ENCODE measurements at regions not wholly inside any gene's neighbourhood (a gene's known extent, or its start where the extent isn't known, plus 50 kb on each side); places are given as distances from the start of the nearest gene placed in this dataset.

DNA sequence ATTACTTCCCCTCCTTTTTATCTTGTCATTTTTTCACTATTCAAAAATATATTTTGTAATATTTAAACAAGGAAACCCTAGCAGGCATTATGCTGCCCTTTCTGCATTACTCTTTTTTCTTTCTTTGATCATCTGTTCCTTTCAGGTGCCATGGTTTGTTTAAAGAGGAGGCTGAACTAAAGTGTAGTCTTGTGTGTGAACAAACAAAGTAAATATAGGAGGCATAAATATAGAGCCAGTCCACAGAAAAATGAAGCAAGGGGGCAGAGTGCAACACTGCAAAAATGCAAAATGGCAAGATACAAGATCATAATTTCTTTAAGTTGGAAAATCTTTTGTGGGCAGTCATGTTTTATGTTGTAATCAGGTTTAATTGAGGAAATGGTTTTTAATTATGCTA is 947.3 kb upstream of the COX7C start:
- TF ChIP-seq POLR2A (IDR thresholded peaks at IDR 0.05), result no peak
- no peak for TF ChIP-seq EP300 (IDR thresholded peaks at IDR 0.05)
- TF ChIP-seq, protein P1, sequence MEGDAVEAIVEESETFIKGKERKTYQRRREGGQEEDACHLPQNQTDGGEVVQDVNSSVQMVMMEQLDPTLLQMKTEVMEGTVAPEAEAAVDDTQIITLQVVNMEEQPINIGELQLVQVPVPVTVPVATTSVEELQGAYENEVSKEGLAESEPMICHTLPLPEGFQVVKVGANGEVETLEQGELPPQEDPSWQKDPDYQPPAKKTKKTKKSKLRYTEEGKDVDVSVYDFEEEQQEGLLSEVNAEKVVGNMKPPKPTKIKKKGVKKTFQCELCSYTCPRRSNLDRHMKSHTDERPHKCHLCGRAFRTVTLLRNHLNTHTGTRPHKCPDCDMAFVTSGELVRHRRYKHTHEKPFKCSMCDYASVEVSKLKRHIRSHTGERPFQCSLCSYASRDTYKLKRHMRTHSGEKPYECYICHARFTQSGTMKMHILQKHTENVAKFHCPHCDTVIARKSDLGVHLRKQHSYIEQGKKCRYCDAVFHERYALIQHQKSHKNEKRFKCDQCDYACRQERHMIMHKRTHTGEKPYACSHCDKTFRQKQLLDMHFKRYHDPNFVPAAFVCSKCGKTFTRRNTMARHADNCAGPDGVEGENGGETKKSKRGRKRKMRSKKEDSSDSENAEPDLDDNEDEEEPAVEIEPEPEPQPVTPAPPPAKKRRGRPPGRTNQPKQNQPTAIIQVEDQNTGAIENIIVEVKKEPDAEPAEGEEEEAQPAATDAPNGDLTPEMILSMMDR (IDR thresholded peaks at IDR 0.05), result no peak

Measured in gastroesophageal sphincter (tissue), 3 donors.